IPS-NIHi7 (cell line): ENCODE measurements at regions not wholly inside any gene's neighbourhood (a gene's known extent, or its start where the extent isn't known, plus 50 kb on each side); places are given as distances from the start of the nearest gene placed in this dataset.
"Not testable (repeated sequence)": the region's sequence is repeated elsewhere in the genome, so short reads cannot be mapped to it uniquely, and the experiment has no call there.

Experiments
- DNase-seq: peaks from one replicate; pipeline ENCODE4 v3.0.0; 2012; ENCODE audit warnings: mixed read lengths; ENCODE audit errors: extremely low spot score

DNA sequence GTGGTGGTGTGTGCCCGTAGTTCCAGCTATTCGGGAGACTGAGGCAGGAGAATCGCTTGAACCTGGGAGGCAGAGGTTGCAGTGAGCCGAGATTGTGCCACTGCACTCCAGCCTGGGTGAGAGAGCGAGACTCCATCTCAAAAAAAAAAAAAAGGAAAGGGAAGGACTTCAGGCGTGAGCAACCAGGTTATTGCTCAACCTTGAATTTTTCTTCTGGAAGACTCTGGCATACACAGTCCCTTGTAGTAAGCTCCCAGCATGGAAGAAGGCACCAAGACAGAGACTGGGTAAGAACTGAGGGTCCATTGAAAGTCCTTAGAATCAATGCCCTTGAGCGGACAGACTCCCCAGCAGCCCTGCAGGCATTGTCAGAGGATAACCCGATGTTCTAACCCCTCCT is 75.0 kb downstream of the C9orf50 start:
- not testable (repeated sequence) for DNase-seq

DNA sequence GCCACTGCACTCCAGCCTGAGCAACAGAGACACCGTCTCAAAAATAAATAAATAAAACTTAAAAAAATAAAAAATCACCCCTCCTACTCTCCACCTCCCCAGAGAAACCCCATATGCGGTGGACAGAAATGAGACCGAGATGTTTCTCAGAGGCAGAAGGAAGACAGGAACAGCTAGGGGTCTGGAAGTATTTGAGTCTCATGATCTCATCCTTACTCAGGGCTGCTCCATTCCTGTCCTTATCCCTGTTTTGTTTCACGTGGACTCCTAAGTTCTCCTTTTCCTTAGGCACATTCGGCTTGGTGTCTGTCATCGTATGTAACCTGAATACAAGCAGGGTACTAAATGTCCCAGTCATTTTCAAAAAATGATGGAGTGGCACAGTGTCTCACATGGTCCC is 76.1 kb downstream of the C9orf50 start:
- no peak for DNase-seq

DNA sequence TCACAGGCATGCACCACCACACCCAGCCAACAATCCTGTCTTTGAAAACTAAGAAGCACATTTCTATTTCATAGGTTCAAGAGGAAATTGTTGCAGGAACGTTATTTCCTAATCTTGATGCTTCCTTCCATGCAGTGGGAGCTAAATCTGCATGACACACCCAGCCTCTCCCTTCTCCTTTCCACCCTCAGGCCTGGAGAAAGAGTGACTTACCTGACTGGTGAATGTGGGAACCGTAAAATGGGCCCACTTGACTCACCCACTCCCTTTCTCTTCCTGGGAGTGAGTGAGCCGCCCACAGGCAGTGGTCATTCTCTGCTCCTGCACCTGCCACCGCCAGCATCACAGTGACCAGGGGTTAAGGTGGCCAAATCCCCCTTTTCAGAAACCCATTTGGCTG is 78.2 kb downstream of the C9orf50 start:
- DNase-seq = no peak

DNA sequence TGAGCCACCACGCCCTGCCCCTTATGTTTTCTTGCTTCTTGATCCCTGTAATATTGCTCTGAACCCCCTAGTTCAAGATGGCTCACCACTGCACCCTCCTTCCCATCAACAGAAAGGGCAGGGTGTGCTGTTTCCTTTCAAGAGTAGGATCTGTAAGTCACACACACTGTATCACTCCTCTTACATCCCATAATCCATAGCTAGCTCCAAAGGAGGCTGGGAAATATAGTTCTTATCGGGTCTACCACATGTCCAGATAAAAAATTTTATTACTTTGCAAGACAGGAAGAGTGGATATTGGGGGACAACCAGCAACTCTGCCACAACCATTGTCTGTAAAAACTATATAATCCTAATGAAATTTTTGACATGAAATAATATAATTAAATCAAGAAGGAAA is 79.6 kb downstream of the C9orf50 start:
- DNase-seq = no peak

DNA sequence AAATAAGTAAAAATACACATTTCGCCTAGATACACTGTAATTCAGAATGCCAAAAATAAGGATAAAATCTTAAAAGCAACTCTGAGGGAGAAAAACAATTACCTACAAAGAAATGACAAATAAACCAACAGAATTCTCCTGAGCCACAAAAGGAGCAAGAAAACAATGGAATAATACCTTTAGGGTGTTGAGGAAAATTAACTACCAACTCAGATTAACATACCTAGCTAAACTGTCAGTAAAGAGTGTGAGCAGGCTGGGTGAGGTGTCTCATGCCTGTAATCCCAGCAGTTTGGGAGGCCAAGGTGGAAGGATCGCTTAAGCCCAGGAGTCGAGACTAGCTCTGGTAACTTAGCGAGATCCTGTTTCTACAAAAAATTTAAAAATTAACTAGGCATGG is 81.5 kb downstream of the C9orf50 start:
- DNase-seq = no peak

DNA sequence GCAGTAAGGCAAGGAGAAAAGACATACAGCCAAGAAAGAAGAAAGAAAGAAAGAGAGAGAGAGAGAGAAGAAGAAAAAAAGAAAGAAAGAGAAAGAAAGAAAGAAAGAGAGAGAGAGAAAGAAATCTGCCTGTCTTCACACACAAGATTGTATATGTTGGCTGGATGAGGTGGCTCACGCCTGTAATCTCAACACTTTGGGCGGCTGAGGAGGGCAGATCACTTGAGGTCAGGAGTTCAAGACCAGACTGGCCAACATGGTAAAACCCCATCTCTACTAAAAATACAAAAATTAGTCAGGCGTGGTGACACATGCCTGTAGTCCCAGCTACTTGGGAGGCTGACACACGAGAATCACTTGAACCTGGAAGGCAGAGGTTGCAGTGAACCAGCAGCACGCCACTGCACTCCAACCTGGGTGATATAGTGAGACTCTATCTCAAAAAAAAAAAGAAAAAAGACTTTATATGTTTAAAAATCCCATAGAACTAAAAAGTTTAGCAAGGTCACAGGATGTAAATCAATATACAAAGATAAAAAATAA is 89.0 kb downstream of the C9orf50 start:
- not testable (repeated sequence) for DNase-seq

DNA sequence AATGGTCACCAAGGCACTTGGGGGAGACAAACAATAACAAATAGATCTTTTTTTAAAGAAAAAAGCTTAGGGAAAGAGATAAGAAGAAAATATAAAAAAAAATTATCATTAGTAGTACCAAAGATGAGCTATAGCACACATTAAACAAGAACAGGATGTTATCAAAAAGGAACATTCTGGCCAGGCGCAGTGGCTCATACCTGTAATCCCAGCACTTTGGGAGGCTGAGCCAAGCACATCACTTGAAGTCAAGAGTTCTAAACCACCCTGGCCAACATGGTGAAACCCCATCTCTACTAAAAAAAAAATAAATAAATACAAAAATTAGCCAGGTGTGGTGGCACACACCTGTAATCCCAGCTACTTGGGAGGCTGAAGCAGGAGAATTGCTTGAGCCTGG is 92.9 kb downstream of the C9orf50 start:
- DNase-seq = not testable (repeated sequence)

DNA sequence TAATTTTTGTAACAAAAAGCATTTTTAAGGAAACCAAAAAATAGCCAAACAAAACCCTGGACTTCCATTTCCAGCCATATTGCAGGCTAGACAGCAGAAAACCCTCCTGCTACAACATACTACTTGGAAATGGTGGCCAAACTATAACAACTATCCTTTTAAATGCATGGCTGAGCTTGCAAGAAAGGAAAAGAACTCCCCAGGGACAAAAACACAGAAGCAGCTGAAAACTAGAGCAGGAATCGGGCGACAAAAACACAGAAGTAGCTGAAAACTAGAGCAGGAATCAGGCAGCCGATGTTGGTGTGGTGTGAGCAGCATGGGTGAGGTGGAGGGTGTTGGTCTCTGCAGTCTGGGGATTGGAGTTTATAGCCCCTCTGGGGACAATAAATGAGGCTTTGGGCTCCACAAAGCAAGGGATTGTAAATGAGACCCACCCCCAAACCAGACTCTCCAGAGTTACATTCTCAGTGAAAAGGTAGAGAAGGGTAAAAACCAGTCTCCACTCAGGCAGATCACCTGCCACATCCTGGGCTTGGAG is 95.2 kb downstream of the C9orf50 start:
- no peak for DNase-seq

DNA sequence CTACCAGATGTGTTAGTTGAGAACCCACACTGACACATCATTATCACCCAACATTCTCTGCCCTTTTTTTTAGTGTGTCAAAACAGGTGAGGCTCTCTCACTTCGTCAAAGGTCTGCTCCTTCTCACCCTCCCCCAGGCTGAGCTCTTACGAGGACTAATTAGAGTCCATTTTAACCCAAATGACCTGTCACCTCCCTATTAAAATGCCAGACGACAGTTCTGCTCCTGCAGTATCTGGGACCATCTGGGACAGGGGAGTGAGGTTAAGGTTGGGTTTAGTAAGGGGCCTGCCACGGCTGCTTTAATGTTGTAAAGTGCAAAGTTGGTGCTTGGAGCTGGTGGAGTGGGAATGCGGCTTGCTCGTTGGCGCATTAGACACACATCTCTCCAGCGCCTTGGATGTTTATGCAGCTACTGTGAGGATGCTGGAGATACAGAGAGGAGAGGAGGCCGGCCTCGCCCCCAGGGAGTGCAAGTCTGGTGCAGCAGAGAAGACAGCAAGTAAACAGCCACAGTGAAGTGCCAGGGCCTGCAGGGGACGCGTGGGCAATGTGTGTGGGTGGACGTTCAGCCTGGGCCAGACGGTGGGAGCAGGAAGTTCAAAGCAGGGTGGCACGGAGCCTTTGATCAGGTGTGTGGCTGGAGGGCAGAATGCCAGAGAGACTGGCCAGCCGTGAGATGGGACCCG is 96.2 kb downstream of the C9orf50 start:
- DNase-seq = no peak

DNA sequence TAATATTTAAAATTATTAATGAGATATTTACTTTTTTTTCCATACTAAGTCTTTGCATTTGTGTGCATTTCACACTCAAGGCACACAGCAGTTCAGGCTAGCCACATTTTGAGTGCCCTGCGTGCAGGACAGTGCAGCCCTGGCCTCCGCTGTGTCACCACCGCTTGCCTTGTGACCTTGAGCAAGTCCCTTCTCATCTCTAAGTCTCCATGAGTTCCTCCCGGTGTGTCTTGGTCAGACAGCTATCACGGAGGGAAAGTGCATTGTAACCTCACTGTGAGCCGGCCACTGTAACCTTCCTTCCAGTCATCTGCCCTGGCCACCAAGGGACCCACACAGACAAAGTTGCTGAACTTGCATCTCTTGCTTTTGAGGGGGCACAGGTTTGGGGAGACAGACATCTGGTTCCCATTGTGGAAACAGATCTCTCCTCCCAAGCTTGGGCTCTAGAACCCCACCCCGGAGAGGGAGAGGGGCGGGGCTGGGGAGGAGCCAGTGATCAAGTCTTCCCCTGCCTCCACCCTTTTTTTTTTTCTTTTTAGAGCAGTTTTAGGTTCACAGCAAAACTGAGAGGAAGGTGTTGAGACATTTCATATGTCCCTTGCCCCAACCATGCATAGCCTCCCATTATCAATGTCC is 96.8 kb downstream of the C9orf50 start:
- DNase-seq = no peak

DNA sequence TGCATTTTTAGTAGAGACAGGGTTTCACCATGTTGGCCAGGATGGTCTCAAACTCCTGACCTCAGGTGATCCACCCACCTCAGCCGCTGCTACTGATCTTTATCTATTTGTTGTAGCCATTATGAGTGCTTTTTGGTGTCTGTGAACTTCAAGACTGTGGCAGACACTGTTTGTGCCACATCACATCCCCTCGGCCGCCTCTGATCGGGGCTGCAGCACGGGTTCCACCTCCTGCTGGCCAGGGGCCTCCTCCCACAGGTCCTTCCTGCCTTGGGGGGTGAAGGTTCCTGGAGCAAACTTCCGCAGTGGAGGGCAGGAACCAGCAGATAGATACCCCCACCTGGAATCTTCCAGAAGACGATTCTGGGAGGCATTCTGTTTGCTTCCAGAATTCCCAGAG is 98.5 kb downstream of the C9orf50 start:
- DNase-seq = no peak

DNA sequence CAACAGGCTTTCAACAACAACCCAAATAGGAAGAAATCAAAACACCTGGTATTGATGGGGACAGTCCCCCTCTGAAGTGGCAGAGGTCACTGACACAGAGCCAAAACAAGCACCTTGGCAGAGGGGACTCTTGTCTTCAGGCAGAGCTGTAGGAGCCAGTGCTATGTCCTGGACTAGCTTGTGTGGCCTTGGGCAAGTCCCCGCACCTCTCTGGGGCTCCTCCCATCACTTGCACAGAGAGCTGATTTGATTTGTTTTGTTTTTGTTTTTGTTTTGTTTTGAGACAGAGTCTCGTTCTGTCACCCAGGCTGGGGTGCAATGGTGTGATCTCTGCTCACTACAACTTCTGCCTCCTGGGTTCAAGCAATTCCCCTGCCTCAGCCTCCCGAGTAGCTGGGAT is 100.8 kb downstream of the C9orf50 start:
- DNase-seq = no peak

DNA sequence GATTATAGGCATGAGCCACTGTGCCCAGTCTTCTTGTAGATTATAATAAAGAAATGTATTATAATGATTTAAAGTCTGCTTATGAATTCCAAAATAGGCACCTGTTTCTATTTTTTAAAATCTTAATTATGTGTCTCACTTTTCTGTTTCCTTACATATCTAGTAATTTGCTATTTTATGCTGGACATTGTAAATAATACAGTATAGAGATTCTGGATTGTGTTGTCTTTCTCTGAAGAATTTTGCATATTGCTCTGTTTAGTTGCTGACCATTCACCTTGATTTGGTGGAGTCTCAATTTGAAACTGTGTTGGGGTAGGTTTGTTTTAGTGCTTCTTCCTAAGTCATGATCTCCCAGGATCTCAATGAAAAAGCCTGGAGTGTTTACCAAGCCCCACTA is 102.8 kb downstream of the C9orf50 start:
- DNase-seq = no peak

DNA sequence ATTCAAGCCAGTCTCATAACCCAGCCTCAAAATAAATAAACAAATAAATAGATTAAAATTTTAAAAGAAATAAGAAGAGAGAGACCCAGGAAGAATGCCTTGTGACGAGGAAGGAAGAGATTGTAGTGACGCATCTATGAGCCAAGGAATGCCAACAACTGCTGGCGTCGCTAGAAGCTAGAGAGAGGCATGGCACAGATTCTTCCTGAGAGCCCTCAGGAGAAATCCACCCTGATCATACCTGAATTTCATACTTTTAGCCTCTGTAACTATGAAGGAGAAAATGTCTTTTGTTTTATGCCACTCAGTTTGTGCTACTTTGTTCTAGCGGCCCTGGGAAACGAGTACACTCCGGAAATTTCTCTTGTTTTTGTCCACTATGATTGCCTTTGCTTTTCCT is 103.9 kb downstream of the C9orf50 start:
- no peak for DNase-seq

DNA sequence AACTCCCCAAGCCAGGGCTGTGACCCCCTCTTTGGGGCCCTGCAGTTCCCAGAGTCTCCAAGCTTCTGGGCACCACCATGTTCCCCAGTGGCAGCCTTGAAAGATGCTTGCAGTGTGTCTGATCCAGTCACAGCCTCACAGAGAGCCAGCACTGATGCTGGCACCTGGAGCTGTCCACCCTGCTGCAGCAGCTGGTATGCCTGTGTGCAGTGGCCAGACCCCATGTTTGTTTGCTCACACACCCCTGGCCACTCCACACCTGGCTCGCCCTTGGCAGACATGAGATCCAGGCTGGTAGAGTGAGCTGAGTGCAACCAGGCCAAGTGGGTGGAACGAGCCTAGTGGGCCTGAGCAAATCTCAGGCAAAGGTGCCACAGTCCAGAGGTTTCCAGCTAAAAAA is 106.0 kb downstream of the C9orf50 start:
- DNase-seq = no peak

DNA sequence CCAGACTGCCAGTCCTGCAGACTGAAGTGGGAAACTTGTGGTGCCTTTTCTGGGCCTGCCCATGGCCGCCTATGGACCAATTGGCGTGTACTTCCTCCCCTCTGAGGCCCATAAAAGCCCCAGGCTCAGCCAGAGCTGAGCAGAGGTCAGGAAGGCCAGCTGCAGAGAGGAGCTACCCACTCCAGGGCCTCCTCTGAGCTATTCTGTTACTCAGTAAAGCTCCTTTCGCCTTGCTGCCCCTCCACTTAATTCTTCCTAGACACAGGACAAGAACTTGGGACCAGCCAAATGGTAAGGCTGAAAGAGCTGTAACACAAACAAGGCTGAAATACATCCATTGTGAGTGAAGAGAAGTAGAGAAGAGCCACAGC is 106.4 kb downstream of the C9orf50 start:
- DNase-seq = no peak

DNA sequence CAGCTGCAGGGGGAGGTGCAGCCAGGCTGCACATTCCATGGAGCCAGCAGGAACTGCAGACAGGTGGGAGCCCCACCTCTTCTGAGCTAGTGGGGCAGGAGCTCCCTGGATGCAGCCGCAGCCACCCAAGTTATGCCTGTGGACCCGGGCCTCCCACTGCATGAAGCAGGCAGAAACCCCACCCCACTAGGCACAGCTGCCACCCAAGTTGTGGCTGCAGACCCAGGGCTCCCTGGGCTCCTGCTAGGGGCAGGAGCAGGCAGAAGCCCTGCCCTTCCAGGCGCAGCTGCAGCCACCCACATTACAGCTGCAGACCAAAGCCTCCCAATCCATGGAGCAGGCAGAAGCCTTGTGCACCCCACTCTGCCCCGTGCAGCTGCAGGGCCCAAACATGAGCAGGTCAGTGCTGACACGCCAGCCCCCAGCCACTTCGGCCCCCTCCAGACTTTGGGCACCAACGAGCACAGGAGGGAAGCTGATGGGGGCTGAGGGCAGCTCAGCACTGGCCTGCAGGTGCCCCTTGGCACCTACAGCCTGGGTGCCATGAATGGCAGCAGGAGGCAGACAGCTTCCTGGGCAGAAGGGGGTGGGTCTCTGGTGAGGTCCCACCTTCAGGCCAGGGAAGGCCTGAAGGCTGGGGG is 106.9 kb downstream of the C9orf50 start:
- DNase-seq = no peak

DNA sequence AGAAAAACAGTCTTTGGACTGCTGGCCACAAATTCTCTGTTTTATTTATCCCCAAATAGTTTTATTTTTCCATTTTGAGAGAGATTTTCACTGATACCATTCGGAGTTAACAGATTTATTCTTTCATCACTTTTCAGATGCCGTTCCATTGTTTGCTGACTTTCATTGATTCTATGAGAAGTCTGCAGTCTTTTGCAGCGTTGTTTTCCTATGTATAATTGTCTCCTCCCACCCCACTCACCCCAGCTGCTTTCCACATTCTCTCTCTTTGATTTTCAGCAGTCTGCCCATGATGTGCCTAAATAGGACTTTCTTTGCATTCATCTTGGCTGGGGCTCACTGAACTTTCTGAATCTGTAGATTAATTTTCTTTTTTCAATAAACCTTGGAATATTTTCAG is 107.6 kb downstream of the C9orf50 start:
- no peak for DNase-seq

DNA sequence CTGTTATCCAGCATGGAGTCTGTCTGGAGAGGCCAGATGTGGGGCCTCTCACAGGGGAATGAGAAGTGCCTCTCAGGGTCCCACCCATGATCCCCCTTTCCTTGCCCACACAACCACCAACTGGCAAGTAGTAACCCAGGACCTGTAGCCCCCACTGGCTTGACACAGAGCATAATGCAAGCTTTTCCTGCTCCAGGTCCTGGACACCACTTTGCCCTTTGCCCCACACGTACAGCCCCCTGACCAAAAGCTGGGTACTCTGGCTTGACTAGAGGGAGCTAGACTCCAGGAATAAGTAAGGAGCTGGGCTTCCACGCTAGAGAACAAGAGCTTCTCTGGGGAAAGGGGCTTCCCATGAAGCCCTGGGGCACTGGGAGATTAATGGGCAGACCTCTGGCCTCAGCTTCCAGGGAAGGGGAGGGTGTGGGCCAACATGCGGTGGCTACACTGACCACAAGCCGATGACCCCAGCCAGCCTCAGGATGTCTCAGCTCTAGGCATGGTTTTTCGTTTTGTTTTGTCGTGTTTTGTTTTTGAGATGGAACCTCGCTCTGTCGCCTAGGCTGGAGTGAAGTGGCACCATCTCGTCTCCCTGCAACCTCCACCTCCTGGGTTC is 109.5 kb downstream of the C9orf50 start:
- DNase-seq = no peak

DNA sequence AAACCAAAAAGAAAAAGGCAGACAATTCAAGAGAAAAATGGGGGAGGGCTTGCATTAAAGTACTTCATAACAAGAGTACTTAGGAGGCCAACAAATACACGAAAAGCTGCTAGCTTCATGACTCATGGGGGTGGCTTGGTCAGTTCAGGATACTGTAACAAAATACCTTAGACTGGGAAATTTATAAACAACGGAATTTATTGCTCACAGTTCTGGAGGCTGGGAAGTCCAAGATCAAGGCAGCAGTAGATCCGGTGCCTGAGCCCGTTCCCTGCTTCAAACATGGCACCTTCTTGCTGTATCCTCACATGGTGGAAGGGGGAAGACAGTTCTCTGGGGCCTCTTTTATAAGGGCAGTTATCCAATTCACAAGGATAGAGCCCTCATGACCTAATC is 111.4 kb downstream of the C9orf50 start:
- no peak for DNase-seq

DNA sequence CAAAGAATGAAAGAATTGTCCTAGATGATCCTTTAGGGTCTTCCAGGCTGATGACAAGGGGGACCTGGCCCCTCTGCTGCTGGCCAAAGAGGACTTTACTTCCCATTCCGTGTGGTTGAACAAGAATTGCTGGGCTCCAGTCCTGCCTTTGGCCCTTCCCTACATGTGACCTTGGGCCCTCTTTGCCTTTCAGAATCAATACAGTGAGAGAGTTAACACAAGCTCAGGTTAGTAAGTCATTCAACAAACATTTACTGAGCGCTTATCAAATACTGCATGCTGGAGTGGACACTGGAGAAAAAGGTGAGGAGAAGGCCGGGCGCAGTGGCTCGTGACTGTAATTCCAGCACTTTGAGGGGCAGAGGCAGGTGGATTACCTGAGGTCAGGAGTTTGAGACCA is 113.1 kb downstream of the C9orf50 start:
- no peak for DNase-seq

DNA sequence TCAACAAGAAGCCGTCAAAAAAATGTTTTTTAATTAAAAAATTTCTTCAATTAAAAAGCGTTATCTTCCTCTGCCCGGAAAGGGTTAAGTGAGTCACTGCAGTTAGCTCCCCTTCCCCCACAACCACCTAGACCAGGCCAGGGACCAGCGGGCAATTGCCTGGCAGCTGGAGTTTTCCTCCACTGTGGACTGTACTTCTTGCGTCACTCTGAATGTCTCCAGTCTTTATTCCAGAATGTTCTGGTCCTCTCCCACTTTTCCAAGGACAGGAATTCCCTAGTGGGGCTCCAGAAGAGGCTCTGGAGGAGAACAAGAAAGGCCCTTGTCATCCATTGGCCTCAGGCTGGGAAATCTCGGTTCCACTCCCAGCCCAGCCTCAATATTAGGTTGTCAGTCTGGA is 114.0 kb downstream of the C9orf50 start:
- DNase-seq = no peak
